GM21381 (cell line): ENCODE measurements at regions not wholly inside any gene's neighbourhood (a gene's known extent, or its start where the extent isn't known, plus 50 kb on each side); places are given as distances from the start of the nearest gene placed in this dataset.

Experiments used
- ATAC-seq: cut with Tn5 transposase; IDR thresholded peaks from one replicate; pipeline ENCODE4 v1.9.1; 2021; ENCODE audit warnings: mild to moderate bottlenecking, moderate library complexity; ENCODE audit not compliant: unreplicated experiment

DNA sequence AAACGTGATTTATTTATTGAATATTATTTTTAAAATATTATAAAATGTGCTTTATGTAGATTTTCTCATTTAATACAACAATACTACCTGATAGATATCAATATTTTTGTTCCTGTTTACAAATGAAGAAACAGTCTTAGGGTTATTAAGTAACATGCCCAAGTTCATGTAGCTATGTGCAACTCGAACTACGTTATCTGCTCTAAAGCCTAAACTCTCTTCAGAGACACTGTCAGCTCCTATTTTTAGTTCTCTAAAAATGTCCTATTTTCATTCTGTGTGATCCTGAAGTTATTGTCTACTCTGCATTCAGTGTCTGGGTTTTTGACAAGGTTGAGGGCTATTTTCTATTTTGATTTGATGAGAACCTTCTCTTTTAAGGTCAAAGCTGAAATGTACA, 550.1 kb upstream of the B3GALT2 start:
- no peak for ATAC-seq

GRCh38 chr1:193733674-193734073, 547.3 kb upstream of the B3GALT2 start:
- ATAC-seq: no peak

DNA sequence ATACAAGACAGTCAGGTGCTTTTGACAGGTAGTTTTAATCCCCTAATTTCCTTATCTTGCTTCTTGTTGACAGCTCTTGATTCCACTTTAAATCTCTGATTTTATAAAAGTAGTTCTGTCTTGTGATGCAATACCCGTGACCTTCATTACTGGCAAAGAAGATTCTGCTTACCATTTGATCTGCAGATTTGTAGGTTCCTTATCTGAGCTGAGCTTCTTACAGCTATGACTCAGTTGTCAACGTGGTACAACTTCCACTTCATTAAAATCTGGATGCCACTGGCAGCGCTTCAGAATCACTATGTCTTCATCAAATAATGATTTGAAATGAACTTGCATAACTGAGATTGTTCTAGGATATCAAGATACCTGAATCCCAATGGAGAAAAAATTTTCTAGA, 543.6 kb upstream of the B3GALT2 start:
- no peak for ATAC-seq

DNA sequence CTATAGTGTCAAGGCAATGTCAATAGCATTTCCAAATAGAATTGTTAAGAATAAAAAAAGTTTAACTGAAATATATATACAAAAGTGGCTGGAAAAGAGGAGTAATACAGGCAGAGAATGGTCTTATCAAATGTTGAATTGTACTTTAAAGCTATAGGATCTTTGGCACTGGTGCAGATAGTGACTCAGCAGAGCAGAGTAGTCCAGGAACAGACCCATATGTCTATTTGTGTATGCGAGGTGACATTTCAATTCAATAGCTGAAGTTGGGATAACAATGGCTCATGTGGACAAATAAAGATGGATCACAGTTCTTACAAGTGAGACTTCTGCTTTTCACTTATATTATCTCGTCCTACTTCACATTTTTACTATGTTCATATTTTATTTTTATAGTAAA, 543.0 kb upstream of the B3GALT2 start:
- no peak for ATAC-seq

GRCh38 chr1:193727850-193728249, 541.4 kb upstream of the B3GALT2 start:
- ATAC-seq: no peak

DNA sequence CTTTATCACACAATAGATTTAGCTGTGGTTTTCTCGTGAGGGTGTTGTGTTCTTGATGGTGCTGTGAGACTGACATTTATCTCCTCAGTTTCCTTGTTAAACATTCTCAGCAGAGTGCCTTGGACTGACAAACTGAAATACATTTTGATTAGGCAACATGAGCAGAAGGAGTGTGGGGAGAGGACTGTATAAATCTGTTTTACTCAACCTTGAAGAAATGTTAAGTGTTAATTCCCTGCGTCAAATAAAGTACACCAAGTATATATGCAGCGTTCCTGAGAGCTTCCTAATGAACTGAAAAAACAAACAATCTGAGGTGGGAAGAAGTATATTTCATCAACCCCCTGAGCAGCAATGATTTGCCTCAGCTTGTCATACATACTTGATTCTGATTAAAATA, 540.3 kb upstream of the B3GALT2 start:
- no peak for ATAC-seq

- no peak for ATAC-seq
Measured at GRCh38 chr1:193712392-193712791, 526.0 kb upstream of the B3GALT2 start.

- ATAC-seq: no peak
Measured at GRCh38 chr1:193709607-193710006, 523.2 kb upstream of the B3GALT2 start.

DNA sequence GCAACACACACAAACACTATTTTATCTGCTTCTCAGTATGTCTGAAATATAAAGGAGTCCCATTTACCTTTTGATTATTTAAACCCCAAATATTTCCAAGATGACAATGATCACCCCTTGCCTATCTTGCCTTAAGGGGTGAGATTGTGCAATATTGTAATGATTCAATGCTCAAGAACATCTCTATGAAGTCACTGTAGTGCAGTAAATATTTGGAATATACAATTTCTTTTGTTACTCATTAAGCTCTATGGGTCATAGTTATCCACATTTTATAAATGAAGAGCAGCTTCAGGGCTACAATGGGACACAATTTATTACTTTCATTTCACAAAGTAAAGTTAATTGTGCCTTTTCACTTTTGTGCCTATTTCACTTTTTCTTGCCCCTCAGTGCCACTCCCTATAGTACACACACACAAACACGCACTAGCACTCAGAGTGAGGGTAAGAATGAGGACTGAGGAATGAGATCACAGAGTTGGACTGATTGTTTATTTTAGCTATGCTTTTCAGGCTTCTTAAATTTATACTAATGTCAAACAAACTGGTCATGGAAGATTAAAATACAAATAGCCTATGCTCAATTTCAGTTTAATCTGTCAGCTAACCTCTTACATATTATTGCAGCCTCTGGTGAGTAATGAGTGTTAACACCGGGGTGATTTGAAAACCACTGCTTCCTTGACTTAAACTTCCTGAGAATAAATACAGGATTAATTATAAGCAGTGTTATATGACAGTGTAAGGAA, 521.0 kb upstream of the B3GALT2 start:
- ATAC-seq: no peak

DNA sequence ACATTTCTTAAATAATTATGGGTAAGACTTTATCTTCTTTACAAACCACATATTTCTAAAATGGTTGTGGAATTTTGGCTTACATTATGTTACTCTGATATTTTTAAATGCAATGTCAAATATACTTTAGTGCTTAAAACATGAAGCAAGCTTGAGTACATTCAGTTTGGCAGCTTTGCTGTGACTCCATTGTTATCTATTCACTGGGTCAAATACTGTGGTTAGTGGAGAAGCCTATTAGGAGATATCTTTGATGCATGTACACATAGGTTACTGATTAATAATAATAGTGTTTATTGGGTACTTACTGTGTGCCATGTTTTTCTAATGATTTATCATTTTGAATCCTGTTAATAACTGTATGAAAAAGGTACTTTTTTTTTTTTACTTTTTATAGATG, 520.4 kb upstream of the B3GALT2 start:
- ATAC-seq: no peak

DNA sequence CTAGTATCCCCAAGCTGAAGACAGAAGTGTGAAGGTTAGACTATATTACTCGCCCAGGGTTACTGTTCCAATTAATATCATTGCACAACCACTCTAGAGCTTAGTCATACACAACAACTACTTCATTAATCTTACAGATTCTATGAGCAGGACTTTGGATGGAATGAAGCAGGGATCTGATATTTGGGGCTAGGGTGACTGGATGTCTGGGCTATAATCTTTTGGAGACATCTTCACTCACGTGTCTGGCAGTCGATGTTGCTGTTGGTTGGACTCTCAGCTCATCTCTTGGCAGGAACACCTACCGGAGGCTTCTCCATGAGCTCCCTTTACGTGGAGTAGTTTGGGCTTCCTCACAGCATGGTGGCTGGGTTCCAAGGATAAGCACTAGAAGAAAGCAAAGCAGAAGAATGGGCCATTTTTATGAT, 519.2 kb upstream of the B3GALT2 start:
- ATAC-seq: no peak

DNA sequence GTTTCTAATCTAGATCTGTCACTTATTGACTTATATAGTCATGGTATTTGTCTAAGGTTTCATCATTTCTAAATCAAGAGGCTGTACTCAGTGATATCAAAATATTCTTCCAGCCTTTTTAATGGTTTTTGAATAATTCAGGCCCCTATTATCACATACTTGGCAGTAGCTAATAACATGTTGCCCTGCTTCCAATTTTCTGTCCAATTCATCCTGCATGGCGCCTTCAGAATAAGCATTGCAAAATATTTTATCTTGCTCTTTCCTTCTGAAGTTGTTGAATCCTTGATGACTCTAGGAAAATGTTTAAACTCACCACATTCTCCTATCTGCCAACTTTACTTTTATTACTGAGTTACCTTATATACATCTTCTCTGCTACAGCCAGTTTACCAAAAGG, 517.2 kb upstream of the B3GALT2 start:
- no peak for ATAC-seq

GRCh38 chr1:193703121-193703520, 516.7 kb upstream of the B3GALT2 start:
- ATAC-seq: no peak

DNA sequence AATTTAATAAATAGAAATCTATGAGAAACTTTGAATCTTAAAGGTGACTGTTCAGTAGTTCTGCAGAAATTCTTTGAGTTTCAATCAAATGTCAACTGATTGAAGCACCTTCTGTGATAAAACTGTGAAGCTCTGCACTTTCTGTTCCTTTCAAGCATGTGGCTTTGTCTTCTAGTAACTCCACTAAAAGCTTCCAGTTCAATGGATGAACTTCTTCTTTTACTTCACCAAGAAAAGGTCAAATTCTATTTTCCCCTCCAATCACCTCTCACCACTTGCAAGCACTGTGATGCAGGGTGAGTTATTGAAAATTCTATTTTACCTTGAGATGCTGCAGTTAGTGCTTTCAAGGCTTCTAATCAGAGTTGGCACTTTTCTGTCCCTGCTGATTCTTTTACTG, 515.3 kb upstream of the B3GALT2 start:
- ATAC-seq: no peak

DNA sequence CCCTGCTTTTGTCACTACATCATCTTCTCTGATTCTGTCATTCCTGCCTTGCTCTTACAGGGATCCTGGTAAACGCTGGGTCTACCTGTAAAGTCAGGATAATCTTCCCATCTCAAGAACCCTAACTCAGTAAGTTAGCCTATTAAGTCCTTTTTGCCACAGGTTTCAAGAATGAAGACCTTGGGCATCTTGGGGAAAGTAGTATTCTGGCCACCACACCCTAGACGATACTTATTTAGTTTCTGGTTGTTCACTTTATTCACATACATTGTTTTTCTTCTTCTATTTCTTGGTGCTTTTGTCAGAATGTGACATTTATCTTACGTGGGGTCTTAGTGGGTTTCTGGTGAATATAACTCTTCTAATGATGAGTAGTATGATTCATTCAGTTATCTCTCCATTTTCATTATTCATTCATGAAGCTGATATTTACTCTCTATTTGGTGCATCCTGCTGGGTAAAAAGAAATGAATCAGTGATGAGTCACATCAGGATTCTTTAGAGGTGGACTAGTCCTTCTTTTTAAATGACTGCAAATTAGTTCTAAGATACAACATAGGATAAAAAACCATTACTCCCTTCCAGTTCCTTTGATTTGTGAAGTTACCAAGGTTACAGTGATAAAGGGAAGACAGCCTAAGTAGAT, 514.4 kb upstream of the B3GALT2 start:
- no peak for ATAC-seq

GRCh38 chr1:193699261-193699660, 512.8 kb upstream of the B3GALT2 start:
- no peak for ATAC-seq

GRCh38 chr1:193697776-193698175, 511.4 kb upstream of the B3GALT2 start:
- ATAC-seq: no peak

DNA sequence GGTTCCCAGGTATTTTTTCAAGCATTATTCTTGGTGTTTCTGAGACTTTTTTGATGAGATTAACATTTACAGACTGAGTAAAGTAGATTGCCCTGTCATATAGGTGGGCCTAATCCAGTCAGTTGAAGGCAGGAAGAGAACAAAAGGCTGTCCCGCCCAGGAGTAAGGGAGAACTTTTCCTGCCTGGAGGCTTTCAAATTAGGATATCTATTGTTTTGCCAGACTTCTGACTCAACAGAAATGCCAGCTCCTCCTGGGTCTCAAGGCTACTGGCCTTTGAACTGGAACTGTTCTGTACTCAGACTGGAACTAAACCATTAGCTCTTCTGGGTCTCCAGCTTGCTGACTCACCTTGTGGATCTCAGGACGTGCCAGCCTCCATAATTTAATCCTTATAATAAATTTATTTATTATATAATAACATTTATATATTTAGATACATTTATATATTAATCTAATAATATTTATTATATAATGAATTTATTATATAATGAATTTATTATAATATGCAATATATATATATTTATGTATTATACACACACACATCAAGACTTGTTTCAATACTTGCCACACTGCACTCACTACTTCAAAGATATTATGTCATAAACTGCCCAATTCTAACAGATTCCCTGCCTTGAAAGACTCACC, 510.8 kb upstream of the B3GALT2 start:
- ATAC-seq: no peak

- ATAC-seq: no peak
Measured at GRCh38 chr1:193694741-193695140, 508.3 kb upstream of the B3GALT2 start.

DNA sequence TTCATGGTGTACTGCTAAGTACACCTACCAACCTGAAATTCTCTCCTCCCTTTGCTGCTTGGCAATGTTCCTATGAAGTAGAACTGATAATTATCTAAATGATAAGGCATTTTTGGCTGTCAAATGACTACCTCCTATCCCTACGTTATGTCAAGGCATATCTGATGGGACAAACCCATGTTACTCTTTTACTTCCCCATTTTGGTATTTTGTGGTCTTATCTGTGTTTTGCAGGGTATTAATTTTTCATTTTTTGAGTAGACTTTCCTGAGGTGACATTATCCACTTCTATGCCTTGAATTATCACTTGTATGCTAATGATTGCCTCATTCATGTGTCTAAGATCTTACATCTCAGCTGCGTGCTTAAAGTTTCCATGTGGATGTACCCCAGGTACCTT, 499.6 kb upstream of the B3GALT2 start:
- no peak for ATAC-seq

DNA sequence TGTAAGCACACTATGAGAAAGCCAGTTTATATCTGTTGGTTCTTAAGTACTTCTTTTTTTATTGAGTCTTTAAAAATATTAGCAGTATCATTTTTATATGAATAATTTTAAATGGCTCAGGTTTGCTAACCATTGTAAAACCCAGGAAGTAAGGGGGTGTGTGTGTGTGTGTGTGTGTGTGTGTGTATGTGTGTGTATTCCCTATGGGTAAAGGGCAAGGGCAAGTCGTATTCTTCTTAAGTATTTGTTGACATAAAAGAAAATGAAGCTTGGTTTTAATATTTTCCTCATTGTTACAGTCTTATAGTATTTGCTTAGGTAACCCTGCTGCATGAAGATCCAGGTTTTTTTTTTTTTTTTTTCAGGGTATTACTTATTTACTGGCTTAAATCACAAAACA, 495.0 kb upstream of the B3GALT2 start:
- no peak for ATAC-seq

GRCh38 chr1:193680924-193681316, 494.5 kb upstream of the B3GALT2 start:
- ATAC-seq: no peak
